ENCODE measurements at regions not wholly inside any gene's neighbourhood (a gene's known extent, or its start where the extent isn't known, plus 50 kb on each side); places are given as distances from the start of the nearest gene placed in this dataset.

- no peak overlapping the region for H3K4me3 Mint-ChIP-seq
- DNase-seq (ENCODE audit: low spot score) (no peak), ATAC-seq (no peak)
- no peaks in the 10 kb centered on the region for H3K27me3 Mint-ChIP-seq (ENCODE audit: low read depth)
- 0 out of 2 replicates have a peak, but pooled peaks cover 1% of the 10 kb centered on the region for H3K9me3 Mint-ChIP-seq
- ChIA-PET POLR2A (no interaction called here), CTCF (interaction anchor here (0.9 kb wide), 1 partner anchor 99 kb away, joined by 3 read pairs; no protein-coding TSS in a partner anchor)
- H3K36me3 Mint-ChIP-seq = no peaks in the 10 kb centered on the region
- H3K4me1 Mint-ChIP-seq = peaks cover 32% of the 10 kb centered on the region
- H3K27ac Mint-ChIP-seq = no peak overlapping the region
- no peak for TF ChIP-seq SOX15 (CRISPR knock-in tag; IDR thresholded peaks at IDR 0.05)
- no peak for TF ChIP-seq E2F5 (CRISPR knock-in tag; IDR thresholded peaks at IDR 0.05)
- TF ChIP-seq ATF6 (CRISPR knock-in tag; IDR thresholded peaks at IDR 0.05) = no peak
- no peak for TF ChIP-seq ZNF416 (CRISPR knock-in tag; IDR thresholded peaks at IDR 0.05)
- no peak for TF ChIP-seq JAZF1 (CRISPR knock-in tag; IDR thresholded peaks at IDR 0.05)
- no peak for TF ChIP-seq PRRX2 (CRISPR knock-in tag; IDR thresholded peaks at IDR 0.05)
- TF ChIP-seq ZNF671 (CRISPR knock-in tag; IDR thresholded peaks at IDR 0.05) = no peak
- TF ChIP-seq, protein P1, sequence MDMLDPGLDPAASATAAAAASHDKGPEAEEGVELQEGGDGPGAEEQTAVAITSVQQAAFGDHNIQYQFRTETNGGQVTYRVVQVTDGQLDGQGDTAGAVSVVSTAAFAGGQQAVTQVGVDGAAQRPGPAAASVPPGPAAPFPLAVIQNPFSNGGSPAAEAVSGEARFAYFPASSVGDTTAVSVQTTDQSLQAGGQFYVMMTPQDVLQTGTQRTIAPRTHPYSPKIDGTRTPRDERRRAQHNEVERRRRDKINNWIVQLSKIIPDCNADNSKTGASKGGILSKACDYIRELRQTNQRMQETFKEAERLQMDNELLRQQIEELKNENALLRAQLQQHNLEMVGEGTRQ (CRISPR knock-in tag; IDR thresholded peaks at IDR 0.05) = no peak
- no peak for TF ChIP-seq NR3C1 (CRISPR knock-in tag; conservative IDR thresholded peaks at IDR 0.05; ENCODE audit: low read depth)
- no peak for TF ChIP-seq KAT7 (CRISPR knock-in tag; IDR thresholded peaks at IDR 0.05; ENCODE audit: borderline replicate concordance)
- no peak for TF ChIP-seq EMX1 (CRISPR knock-in tag; IDR thresholded peaks at IDR 0.05)
- TF ChIP-seq, protein P2, sequence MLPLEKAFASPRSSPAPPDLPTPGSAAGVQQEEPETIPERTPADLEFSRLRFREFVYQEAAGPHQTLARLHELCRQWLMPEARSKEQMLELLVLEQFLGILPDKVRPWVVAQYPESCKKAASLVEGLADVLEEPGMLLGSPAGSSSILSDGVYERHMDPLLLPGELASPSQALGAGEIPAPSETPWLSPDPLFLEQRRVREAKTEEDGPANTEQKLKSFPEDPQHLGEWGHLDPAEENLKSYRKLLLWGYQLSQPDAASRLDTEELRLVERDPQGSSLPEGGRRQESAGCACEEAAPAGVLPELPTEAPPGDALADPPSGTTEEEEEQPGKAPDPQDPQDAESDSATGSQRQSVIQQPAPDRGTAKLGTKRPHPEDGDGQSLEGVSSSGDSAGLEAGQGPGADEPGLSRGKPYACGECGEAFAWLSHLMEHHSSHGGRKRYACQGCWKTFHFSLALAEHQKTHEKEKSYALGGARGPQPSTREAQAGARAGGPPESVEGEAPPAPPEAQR (CRISPR knock-in tag; IDR thresholded peaks at IDR 0.05) = no peak
- TF ChIP-seq RORB (CRISPR knock-in tag; IDR thresholded peaks at IDR 0.05) = no peak
- no peak for TF ChIP-seq ZNF512 (CRISPR knock-in tag; IDR thresholded peaks at IDR 0.05; ENCODE audit: borderline replicate concordance)
- no peak for TF ChIP-seq MLX (CRISPR knock-in tag; IDR thresholded peaks at IDR 0.05)
- TF ChIP-seq, protein P3, sequence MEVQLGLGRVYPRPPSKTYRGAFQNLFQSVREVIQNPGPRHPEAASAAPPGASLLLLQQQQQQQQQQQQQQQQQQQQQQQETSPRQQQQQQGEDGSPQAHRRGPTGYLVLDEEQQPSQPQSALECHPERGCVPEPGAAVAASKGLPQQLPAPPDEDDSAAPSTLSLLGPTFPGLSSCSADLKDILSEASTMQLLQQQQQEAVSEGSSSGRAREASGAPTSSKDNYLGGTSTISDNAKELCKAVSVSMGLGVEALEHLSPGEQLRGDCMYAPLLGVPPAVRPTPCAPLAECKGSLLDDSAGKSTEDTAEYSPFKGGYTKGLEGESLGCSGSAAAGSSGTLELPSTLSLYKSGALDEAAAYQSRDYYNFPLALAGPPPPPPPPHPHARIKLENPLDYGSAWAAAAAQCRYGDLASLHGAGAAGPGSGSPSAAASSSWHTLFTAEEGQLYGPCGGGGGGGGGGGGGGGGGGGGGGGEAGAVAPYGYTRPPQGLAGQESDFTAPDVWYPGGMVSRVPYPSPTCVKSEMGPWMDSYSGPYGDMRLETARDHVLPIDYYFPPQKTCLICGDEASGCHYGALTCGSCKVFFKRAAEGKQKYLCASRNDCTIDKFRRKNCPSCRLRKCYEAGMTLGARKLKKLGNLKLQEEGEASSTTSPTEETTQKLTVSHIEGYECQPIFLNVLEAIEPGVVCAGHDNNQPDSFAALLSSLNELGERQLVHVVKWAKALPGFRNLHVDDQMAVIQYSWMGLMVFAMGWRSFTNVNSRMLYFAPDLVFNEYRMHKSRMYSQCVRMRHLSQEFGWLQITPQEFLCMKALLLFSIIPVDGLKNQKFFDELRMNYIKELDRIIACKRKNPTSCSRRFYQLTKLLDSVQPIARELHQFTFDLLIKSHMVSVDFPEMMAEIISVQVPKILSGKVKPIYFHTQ (CRISPR knock-in tag; IDR thresholded peaks at IDR 0.05) = no peak
- TF ChIP-seq, protein P4, sequence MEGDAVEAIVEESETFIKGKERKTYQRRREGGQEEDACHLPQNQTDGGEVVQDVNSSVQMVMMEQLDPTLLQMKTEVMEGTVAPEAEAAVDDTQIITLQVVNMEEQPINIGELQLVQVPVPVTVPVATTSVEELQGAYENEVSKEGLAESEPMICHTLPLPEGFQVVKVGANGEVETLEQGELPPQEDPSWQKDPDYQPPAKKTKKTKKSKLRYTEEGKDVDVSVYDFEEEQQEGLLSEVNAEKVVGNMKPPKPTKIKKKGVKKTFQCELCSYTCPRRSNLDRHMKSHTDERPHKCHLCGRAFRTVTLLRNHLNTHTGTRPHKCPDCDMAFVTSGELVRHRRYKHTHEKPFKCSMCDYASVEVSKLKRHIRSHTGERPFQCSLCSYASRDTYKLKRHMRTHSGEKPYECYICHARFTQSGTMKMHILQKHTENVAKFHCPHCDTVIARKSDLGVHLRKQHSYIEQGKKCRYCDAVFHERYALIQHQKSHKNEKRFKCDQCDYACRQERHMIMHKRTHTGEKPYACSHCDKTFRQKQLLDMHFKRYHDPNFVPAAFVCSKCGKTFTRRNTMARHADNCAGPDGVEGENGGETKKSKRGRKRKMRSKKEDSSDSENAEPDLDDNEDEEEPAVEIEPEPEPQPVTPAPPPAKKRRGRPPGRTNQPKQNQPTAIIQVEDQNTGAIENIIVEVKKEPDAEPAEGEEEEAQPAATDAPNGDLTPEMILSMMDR (IDR thresholded peaks at IDR 0.05) = no peak
- TF ChIP-seq MYBL2 (CRISPR knock-in tag; IDR thresholded peaks at IDR 0.05) = no peak
- TF ChIP-seq RELA (CRISPR knock-in tag; IDR thresholded peaks at IDR 0.05; ENCODE audit: borderline replicate concordance) = no peak
- no peak for TF ChIP-seq CREM (CRISPR knock-in tag; IDR thresholded peaks at IDR 0.05)
Observed at GRCh38 chr2:12831016-12831415, 114.3 kb downstream of the TRIB2 start.

Data from WTC11 (cell line).